ENCODE measurements at regions not wholly inside any gene's neighbourhood (a gene's known extent, or its start where the extent isn't known, plus 50 kb on each side); places are given as distances from the start of the nearest gene placed in this dataset.
"Not testable (repeated sequence)": the region's sequence is repeated elsewhere in the genome, so short reads cannot be mapped to it uniquely, and the experiment has no call there.

DNA sequence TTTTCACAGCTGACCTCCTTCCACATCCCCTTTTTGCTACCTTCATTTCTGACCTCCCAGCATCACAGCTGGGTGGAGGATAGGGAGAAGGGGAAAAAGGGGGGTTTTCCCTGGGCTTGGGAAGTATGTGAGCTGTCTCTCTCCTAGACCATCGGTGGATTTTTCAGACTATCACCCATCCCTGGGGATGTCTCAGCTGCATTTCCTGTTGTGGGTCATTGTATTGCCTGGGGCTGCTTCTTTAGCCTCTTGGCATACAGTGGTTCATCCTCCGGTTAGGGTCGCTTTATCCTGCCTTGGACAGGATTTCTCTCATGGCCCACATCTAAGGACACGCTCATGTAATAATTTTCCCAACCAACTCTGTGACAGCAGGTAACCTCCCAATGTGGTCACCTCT, 142.5 kb upstream of the ARG1 start:
- no peak for DNase-seq

DNA sequence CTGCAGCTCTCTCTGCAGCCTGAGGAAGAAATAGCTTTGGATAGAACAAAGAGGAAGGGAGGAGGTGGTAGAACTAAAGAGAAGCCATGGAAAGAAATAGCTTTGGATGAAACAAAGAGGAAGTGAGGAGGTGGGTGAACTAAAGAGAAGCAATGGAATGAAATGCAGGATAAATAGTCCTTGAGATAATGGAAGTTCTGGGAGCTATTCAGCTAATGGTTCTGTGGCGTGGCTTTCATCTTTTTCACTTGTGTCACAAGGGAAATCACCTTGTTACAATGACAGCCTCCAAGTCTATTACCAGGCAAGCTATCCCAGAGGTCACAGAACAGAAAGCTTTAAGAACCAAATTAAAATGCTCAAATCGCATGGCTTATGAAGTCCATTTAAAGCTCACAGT, 141.3 kb upstream of the ARG1 start:
- no peak for DNase-seq

DNA sequence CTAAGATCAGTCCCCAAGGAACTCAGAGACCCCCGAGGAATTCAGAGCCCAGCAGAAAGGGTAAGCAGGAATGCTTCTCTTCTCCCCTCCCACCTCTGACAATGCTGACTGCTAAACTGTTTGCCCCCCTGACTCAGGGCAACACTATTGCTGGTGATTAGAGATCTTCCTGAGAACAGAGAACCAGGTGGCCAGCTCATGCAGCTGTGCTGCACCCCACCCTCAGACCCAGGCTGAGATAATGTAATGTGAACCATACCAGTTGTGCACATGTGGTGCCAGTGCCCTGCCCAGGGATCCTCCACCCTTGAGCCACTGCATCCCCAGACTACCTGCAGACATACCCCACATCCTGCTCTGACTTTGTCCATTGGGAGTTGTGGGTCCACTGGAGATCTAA, 139.1 kb upstream of the ARG1 start:
- DNase-seq = no peak

DNA sequence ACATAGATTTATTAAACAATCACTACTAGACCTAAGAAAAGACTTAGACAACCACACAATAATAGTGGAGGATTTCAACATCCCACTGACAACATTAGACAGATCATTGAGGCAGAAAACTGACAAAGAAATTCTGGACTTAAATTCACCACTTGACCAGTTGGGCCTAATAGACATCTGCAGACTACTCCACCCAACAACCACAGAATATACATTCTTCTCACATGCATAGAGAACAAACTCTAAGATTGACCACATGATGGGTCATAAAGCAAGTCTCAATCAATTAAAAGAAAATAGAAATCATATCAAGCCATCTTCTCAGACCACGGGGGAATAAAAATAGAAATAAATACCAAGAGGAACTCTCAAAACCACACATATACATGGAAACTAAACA, 136.7 kb upstream of the ARG1 start:
- DNase-seq = no peak

DNA sequence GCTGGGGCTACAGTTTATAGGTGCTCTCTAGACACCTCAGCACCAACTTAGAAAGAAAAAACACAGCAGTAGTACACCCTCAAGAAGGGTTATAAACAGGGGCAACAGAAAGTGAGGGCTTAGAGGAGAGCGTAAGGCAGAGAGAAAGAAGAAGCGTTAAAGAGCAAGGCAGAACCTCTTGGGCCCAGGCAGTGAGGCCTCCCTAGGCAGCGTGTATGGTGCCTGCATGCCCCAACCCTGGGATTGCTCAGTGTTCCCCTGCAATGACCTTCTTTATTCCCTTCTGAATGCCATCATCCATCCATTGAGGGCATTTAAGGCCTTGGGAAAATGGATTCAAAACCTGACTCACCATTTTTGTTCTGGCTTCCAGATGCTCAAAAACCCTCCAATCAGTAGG, 130.0 kb upstream of the ARG1 start:
- no peak for DNase-seq

- DNase-seq = no peak
Measured at GRCh38 chr6:131443514-131443913, 129.5 kb upstream of the ARG1 start.

DNA sequence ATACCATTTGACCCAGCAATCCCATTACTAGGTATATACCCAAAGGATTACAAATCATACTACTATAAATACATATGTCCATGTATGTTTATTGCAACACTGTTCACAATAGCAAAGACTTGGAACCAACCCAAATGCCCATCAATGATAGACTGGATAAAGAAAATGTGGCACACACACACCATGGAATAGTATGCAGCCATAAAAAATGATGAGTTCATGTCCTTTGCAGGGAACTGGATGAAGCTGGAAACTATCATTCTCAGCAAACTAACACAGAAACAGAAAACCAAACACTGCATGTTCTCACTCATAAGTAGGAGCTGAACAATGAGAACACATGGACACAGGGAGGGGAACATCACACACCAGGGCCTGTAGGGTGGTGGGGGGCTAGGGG, 127.7 kb upstream of the ARG1 start:
- DNase-seq = not testable (repeated sequence)

GRCh38 chr6:131450861-131451260, 122.2 kb upstream of the ARG1 start:
- DNase-seq = no peak

DNA sequence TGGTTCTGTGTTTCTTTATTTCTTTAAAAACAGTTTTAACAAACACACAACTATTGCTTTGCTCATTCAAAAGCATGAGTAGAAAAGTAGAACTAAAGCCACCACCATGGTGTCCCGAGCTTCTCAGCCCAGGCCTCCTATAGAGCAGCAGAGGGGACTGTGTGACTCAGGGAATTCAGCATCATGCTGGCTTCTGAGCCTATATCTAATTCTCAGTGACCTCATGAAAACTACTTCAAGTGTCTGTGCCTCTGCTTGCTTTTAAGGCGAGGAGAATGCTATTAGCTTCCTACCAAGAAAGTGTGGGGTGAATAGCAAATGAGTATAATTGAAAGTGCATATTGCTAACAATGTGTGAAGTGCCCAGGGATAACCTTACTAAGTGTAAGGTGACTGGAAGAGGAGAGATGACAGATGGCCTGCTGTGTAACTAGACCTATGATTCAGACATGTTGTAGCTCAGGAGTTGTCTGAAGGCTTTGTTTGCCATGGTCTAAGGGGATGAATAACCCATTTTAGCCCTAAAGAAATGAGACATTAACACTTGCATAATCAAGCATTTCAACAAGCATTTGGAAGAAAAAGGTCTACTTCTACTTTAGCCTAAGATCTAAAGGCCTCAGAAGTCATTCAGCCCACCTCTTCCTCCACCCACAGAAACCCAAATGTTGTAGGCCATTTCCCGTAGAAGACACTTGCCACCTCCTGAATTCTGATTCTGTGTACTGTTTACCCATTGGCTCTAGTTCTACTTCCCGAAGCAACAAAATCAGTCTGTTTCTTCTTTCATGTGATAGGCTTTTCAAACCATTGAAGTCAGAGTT, 121.5 kb upstream of the ARG1 start:
- no peak for DNase-seq

DNA sequence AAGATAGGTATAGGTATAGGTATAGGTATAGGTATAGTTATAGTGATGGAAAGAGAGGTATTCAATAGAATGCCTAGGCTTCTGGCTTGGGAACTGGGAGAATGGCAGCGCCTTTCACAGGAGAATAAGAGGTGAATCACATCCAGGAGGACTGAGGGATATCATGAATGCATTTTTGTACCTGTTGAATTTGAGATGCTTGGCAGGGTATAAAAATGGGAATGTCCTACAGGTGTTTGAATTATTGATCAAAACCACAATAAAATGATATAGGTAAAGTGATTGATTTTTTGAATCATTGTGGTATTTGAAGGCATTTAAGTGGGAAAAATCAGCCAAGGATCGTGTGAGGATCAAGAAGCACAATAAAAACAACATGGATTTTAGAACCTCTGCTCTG, 119.2 kb upstream of the ARG1 start:
- no peak for DNase-seq

DNA sequence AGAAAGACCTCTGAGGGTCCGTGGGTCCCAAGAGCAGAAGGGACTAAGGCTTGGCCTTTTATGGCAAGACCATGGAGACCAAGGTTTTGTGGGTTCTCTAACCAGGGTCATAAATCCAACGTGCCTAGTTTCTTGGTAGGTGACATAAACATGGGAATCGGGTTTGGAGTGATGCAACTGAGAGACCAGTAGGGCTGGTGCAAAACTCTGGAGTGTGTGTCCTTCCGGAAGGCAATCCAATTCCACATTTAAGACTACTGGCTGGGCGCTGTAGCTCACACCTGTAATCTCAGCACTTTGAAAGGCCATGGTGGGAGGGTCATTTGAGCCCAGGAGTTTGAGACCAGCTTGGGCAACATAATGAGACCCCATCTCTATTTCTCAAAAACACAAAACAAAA, 116.5 kb upstream of the ARG1 start:
- no peak for DNase-seq

DNA sequence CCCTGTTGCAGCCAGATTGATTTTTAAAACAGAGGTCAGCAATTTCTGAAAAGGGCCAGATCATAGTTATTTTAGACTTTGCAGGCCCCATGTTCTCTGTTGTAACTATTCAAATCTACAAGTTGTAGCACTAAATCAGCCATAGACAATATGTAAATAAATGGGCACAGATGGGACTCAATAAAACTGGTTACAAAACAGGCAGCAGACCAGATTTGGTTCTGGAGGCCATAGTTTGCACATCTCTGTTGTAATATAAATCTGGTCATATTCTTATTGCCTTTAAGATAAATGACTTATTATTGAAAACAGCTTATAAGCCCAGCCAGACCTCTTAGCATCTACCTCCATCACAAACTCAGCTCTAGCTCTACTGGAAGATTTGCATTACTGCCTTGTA, 114.0 kb upstream of the ARG1 start:
- no peak for DNase-seq

- no peak for DNase-seq
Measured at GRCh38 chr6:131460614-131461000, 112.4 kb upstream of the ARG1 start.

DNA sequence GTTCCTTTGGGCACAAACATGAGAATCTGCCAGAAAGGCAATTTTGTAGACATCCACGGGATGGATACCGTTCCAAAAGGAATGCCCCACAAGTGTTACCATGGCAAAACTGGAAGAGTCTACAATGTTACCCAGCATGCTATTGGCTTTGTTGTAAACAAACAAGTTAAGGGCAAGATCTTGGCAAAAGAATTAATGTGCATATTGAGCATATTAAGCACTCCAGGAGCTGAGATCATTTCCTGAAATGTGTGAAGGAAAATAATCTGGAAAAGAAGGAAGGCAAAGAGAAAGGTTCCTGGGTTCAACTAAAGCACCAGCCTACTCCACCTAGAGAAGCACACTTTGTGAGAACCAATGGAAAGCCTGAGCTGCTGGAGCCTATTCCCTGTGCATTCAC, 103.9 kb upstream of the ARG1 start:
- DNase-seq = no peak

GRCh38 chr6:131470534-131470933, 102.5 kb upstream of the ARG1 start:
- DNase-seq = no peak

- DNase-seq = no peak
Measured at GRCh38 chr6:131471331-131471730, 101.7 kb upstream of the ARG1 start.

GRCh38 chr6:131473303-131473702, 99.7 kb upstream of the ARG1 start:
- DNase-seq = not testable (repeated sequence)

GRCh38 chr6:131476362-131476761, 96.7 kb upstream of the ARG1 start:
- DNase-seq = no peak

DNA sequence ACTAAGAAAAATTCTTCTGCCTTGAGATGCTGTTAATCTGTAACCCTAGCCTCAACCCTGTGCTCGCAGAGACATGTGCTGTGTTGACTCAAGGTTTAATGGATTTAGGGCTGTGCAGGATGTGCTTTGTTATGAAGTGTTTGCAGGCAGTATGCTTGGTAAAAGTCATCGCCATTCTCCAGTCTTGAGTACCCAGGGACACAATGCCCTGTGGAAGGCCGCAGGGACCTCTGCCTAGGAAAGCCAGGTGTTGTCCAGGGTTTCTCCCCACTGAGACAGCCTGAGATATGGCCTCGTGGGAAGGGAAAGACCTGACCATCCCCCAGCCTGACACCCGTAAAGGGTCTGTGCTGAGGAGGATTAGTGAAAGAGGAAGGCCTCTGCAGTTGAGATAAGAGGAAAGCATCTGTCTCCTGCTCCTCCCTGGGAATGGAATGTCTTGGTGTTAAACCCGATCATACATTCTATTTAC, 94.2 kb upstream of the ARG1 start:
- DNase-seq = not testable (repeated sequence)

DNA sequence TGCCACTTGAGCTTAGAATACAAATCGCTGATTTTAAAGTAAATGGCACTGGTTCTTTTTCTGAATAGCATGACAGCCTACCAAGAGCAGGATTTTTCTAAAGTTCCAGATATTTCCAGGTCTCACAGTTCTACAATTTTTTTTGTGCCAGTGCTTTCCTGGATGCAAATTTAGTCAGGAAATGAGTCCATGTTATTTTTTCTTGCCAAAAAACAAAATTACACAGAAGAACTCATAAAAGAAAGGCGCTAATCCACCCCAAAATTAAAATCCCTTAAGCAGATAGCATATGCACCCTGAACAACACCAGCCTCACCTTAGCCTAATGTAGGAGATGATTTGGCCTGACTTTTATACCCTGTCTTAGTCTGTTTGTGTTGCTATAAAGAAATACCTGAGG, 86.4 kb upstream of the ARG1 start:
- DNase-seq = no peak

GRCh38 chr6:131488780-131489179, 84.2 kb upstream of the ARG1 start:
- DNase-seq = no peak

DNA sequence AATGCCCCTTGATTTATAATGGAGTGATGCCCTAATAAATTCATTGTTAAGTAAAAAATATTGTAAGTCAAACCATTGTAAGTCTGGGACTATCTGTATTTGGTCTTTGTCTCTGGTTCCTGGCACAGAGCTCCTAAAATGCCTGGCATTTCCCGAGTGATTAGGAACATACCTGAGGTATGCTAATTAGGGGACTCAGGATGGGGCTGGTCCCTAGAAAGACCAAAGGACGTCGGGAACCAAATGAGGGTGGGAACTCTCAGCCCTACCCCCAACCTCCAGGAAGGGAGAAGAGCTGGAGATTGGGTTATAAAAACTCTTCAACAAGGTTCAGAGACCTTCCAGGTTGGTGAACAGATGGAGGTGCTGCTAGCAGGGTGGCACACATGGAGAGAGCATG, 82.6 kb upstream of the ARG1 start:
- DNase-seq = no peak

- DNase-seq = no peak
Measured at GRCh38 chr6:131492932-131493573, 80.0 kb upstream of the ARG1 start.

DNA sequence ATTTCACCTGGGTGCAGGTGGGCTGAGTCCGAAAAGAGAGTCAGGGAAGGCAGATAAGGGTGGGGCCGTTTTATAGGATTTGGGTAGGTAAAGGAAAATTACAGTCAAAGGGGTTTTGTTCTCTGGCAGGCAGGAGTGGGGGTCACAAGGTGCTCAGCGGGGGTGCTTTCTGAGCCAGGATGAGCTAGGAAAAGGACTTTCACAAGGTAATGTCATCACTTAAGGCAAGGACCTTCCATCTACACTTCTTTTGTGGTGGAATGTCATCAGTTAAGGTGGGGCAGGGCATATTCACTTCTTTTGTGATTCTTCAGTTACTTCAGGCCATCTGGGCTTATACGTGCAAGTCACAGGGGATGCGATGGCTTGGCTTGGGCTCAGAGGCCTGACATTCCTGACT, 68.6 kb upstream of the ARG1 start:
- DNase-seq = not testable (repeated sequence)

DNA sequence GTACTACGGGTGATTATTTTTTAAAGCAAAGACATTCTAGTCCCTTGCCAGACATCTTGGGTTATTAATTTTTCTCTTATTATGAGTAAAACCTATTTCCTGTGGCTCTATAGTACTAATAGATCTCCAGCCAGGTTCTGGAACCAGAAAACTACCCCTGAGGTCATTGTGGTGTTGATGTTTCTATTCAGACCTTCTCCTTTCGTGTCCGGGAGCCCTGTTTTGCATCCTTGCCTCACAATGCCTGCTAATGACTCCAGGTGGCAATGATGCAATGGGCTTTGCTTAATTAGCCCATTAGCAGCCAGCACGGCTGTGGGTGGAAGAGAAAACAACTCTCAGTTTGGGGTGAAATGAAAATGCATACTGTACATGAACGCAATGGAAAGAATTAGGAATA, 62.9 kb upstream of the ARG1 start:
- DNase-seq = no peak

Data from activated naive CD4-positive, alpha-beta T cell treated with Interleukin-2 at 50 U/mL for 16 hours (primary cell).